ENCODE measurements at regions not wholly inside any gene's neighbourhood (a gene's known extent, or its start where the extent isn't known, plus 50 kb on each side); places are given as distances from the start of the nearest gene placed in this dataset.

DNA sequence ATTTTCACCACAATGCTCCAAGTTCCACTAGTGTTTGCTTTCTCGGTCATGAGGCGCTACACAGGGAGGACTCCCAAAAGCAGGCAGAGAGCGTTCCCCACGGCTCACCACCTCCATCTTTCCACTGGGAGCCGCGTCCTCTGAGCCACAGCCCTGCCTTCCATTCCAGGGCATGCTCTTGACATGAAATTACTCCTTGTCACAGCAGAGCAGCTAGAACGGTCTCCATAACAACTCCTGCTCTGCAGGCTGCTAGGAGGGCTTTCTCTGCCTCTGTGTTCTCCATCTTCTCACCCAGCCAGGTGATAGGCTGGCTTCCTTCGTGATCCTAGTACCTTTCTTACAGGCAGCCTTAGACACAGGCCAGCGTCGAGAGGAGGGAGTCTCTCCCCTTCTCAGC lies 171.8 kb upstream of the UBL3 start:
- no peaks in the 10 kb centered on the region for H3K4me1 ChIP-seq (ENCODE audit: control insufficient read depth, insufficient read depth, low read length, poor library complexity, severe bottlenecking)
- Mint-ChIP-seq H3K27ac (peak overlapping the region in 1 of 3 donors; percentile 2), H3K27me3 (no peaks in the 10 kb centered on the region), H3K4me3 (no peak overlapping the region), H3K9me3 (peaks cover 0 to 4% (median 0%) of the 10 kb centered on the region in 7 donors), H3K36me3 (no peaks in the 10 kb centered on the region), H3K4me1 (no peaks in the 10 kb centered on the region)
- H3K27me3 ChIP-seq (ENCODE audit: control insufficient read depth, insufficient read depth, low read length): no peaks in the 10 kb centered on the region
- no peaks in the 10 kb centered on the region for H3K36me3 ChIP-seq (ENCODE audit: control insufficient read depth, insufficient read depth, low read length)
- DNase-seq: no peak
- H3K9me3 ChIP-seq (ENCODE audit: control insufficient read depth in 2 of 2, low read length in 2 of 2): no peaks in the 10 kb centered on the region
- H3K27ac ChIP-seq (ENCODE audit: insufficient read depth, low read length, poor library complexity, severe bottlenecking): no peak overlapping the region
- no peak overlapping the region for H3K4me3 ChIP-seq (ENCODE audit: low read depth, low read length)
- ATAC-seq (ENCODE audit: low read depth in 2 of 2): no peak

GRCh38 chr13:30021611-30022010 lies 171.2 kb upstream of the UBL3 start:
- H3K9me3 ChIP-seq (ENCODE audit: control insufficient read depth in 2 of 2, low read length in 2 of 2): no peaks in the 10 kb centered on the region
- Mint-ChIP-seq H3K4me3 (no peak overlapping the region), H3K9me3 (peaks cover 0 to 4% (median 0%) of the 10 kb centered on the region in 7 donors), H3K36me3 (no peaks in the 10 kb centered on the region), H3K4me1 (no peaks in the 10 kb centered on the region), H3K27ac (no peak overlapping the region), H3K27me3 (no peaks in the 10 kb centered on the region)
- no peaks in the 10 kb centered on the region for H3K36me3 ChIP-seq (ENCODE audit: control insufficient read depth, insufficient read depth, low read length)
- DNase-seq: no peak
- H3K27me3 ChIP-seq (ENCODE audit: control insufficient read depth, insufficient read depth, low read length): no peaks in the 10 kb centered on the region
- no peaks in the 10 kb centered on the region for H3K4me1 ChIP-seq (ENCODE audit: control insufficient read depth, insufficient read depth, low read length, poor library complexity, severe bottlenecking)
- no peak overlapping the region for H3K27ac ChIP-seq (ENCODE audit: insufficient read depth, low read length, poor library complexity, severe bottlenecking)
- H3K4me3 ChIP-seq (ENCODE audit: low read depth, low read length): no peak overlapping the region
- no peak for ATAC-seq (ENCODE audit: low read depth in 2 of 2)

DNA sequence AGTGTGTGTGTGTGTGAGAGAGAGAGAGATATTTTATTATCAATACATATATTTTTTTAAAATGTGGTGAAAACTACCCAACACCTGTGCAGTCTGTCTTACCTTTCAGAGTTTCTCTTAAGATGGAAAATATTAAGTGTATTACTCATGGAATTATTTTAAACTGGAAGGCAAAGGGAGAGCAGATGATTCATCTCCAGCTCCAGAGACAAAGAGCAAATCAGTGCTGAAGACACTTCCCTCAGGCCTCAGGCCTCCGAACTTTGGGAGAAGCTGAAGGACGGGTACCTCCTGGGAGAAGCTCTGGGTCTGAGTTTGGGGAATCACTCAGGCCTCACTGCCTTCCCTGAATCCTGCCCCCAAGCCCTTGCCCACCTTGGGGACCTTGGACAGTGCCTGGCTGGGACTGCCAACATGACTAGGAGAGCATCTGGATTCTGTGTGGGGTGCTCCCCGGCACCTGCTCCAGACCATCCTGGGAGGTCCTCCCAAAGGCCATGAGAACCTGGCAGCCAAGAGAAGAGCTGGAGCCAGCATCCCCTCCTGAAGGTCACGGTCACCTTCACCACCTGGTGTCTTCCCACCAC lies 170.4 kb upstream of the UBL3 start:
- H3K4me1 ChIP-seq (ENCODE audit: control insufficient read depth, insufficient read depth, low read length, poor library complexity, severe bottlenecking): no peaks in the 10 kb centered on the region
- H3K36me3 Mint-ChIP-seq: no peaks in the 10 kb centered on the region
- ATAC-seq (ENCODE audit: low read depth in 2 of 2): no peak
- H3K27ac Mint-ChIP-seq: peak overlapping the region in 1 of 3 donors; percentile 17
- no peaks in the 10 kb centered on the region for H3K27me3 Mint-ChIP-seq
- H3K27ac ChIP-seq (ENCODE audit: insufficient read depth, low read length, poor library complexity, severe bottlenecking): no peak overlapping the region
- no peak for DNase-seq
- no peaks in the 10 kb centered on the region for H3K36me3 ChIP-seq (ENCODE audit: control insufficient read depth, insufficient read depth, low read length)
- H3K4me3 Mint-ChIP-seq: no peak overlapping the region
- no peaks in the 10 kb centered on the region for H3K9me3 ChIP-seq (ENCODE audit: control insufficient read depth in 2 of 2, low read length in 2 of 2)
- no peak overlapping the region for H3K4me3 ChIP-seq (ENCODE audit: low read depth, low read length)
- peaks cover 0 to 2% (median 0%) of the 10 kb centered on the region in 7 donors for H3K9me3 Mint-ChIP-seq
- peaks cover 2% of the 10 kb centered on the region for H3K27me3 ChIP-seq (ENCODE audit: control insufficient read depth, insufficient read depth, low read length)
- H3K4me1 Mint-ChIP-seq: no peaks in the 10 kb centered on the region

GRCh38 chr13:30019648-30020626 lies 169.5 kb upstream of the UBL3 start:
- Mint-ChIP-seq H3K36me3 (no peaks in the 10 kb centered on the region), H3K9me3 (peaks cover 0 to 2% (median 0%) of the 10 kb centered on the region in 7 donors)

DNA sequence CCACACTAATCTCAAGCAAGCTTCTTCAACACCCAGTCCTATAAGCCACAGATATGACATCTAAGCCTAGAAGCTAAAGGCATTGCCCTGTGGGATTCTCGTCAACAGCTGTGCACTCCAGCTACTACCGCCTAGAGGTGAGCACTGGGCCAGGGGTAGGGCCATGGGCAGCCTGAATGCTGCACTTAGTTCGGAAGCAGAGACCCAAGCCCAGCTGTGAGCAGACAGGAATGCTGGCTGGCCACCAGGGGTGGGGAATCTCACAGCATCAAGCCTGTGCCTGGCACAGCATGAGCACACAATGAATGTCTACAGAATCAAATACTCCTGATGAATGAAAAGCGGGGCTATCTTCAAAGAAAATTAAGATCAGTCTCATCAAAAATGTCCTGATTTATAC lies 167.5 kb upstream of the UBL3 start:
- Mint-ChIP-seq H3K9me3 (peaks cover 0 to 2% (median 0%) of the 10 kb centered on the region in 7 donors), H3K4me1 (peaks cover 0 to 10% (median 0%) of the 10 kb centered on the region in 4 donors), H3K36me3 (no peaks in the 10 kb centered on the region), H3K27me3 (peaks cover 10% of the 10 kb centered on the region), H3K4me3 (no peak overlapping the region), H3K27ac (no peak overlapping the region)
- DNase-seq (no peak), ATAC-seq (ENCODE audit: low read depth in 2 of 2) (no peak)
- Histone ChIP-seq H3K9me3 (ENCODE audit: control insufficient read depth in 2 of 2, low read length in 2 of 2) (no peaks in the 10 kb centered on the region), H3K36me3 (ENCODE audit: control insufficient read depth, insufficient read depth, low read length) (no peaks in the 10 kb centered on the region), H3K4me1 (ENCODE audit: control insufficient read depth, insufficient read depth, low read length, poor library complexity, severe bottlenecking) (no peaks in the 10 kb centered on the region), H3K27me3 (ENCODE audit: control insufficient read depth, insufficient read depth, low read length) (peaks cover 4% of the 10 kb centered on the region), H3K4me3 (ENCODE audit: low read depth, low read length) (no peak overlapping the region), H3K27ac (ENCODE audit: insufficient read depth, low read length, poor library complexity, severe bottlenecking) (no peak overlapping the region)

More at GRCh38 chr13:30019648-30020626, 169.5 kb upstream of the UBL3 start:
- ATAC-seq (ENCODE audit: low read depth in 2 of 2) (no peak), DNase-seq (no peak)
- Histone ChIP-seq H3K27ac (ENCODE audit: insufficient read depth, low read length, poor library complexity, severe bottlenecking) (no peak overlapping the region), H3K4me1 (ENCODE audit: control insufficient read depth, insufficient read depth, low read length, poor library complexity, severe bottlenecking) (no peaks in the 10 kb centered on the region), H3K27me3 (ENCODE audit: control insufficient read depth, insufficient read depth, low read length) (peaks cover 2% of the 10 kb centered on the region), H3K36me3 (ENCODE audit: control insufficient read depth, insufficient read depth, low read length) (no peaks in the 10 kb centered on the region), H3K9me3 (ENCODE audit: control insufficient read depth in 2 of 2, low read length in 2 of 2) (no peaks in the 10 kb centered on the region), H3K4me3 (ENCODE audit: low read depth, low read length) (no peak overlapping the region)
- Mint-ChIP-seq H3K27ac (peak overlapping the region in 1 of 3 donors; percentile 12), H3K4me1 (peaks cover 0 to under 1% (median 0%) of the 10 kb centered on the region in 4 donors), H3K27me3 (peaks cover 1% of the 10 kb centered on the region), H3K4me3 (no peak overlapping the region)

- Mint-ChIP-seq H3K27me3 (peaks cover 10% of the 10 kb centered on the region), H3K4me1 (peaks cover 0 to 10% (median 0%) of the 10 kb centered on the region in 4 donors), H3K36me3 (no peaks in the 10 kb centered on the region), H3K27ac (peak overlapping the region in 1 of 3 donors; percentile 74), H3K9me3 (peaks cover 0 to 2% (median 0%) of the 10 kb centered on the region in 7 donors), H3K4me3 (no peak overlapping the region)
- Histone ChIP-seq H3K36me3 (ENCODE audit: control insufficient read depth, insufficient read depth, low read length) (no peaks in the 10 kb centered on the region), H3K4me3 (ENCODE audit: low read depth, low read length) (no peak overlapping the region), H3K9me3 (ENCODE audit: control insufficient read depth in 2 of 2, low read length in 2 of 2) (no peaks in the 10 kb centered on the region), H3K27ac (ENCODE audit: insufficient read depth, low read length, poor library complexity, severe bottlenecking) (no peak overlapping the region), H3K27me3 (ENCODE audit: control insufficient read depth, insufficient read depth, low read length) (peaks cover 4% of the 10 kb centered on the region), H3K4me1 (ENCODE audit: control insufficient read depth, insufficient read depth, low read length, poor library complexity, severe bottlenecking) (no peaks in the 10 kb centered on the region)
- DNase-seq (no peak), ATAC-seq (ENCODE audit: low read depth in 2 of 2) (no peak)
Observed at GRCh38 chr13:30016398-30016797, 166.0 kb upstream of the UBL3 start.

DNA sequence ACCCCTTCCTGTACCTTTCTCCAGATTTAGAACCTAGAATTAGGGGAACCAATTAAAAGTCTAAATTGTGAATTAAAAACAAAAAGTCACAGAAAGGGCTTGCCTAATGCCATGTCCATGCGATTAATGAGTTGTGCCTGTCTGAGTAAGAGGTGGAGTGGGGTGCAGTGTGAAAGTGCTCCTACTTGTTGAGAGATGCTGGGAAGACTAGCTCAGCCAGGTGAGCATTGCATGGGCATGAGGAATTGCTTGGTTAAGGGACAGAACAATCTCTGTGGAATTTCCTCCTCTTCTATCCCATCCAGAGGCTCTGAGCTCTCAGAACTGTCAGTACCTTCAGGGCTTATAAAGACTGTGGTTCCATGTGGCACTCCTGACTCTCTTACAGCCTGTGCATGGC lies 159.0 kb upstream of the UBL3 start:
- peaks cover 0 to 5% (median 0%) of the 10 kb centered on the region in 7 donors for H3K9me3 Mint-ChIP-seq
- DNase-seq (no peak), ATAC-seq (ENCODE audit: low read depth in 2 of 2) (no peak)
- no peak overlapping the region for H3K4me3 Mint-ChIP-seq
- H3K27ac ChIP-seq (ENCODE audit: insufficient read depth, low read length, poor library complexity, severe bottlenecking): no peak overlapping the region
- H3K4me1 Mint-ChIP-seq: peaks cover 10 to 22% (median 19%) of the 10 kb centered on the region in 4 donors
- H3K27me3 Mint-ChIP-seq: peaks cover 20% of the 10 kb centered on the region
- H3K36me3 Mint-ChIP-seq: peaks cover 3% of the 10 kb centered on the region
- no peaks in the 10 kb centered on the region for H3K36me3 ChIP-seq (ENCODE audit: control insufficient read depth, insufficient read depth, low read length)
- no peaks in the 10 kb centered on the region for H3K9me3 ChIP-seq (ENCODE audit: control insufficient read depth in 2 of 2, low read length in 2 of 2)
- H3K27ac Mint-ChIP-seq: no peak overlapping the region
- H3K4me3 ChIP-seq (ENCODE audit: low read depth, low read length): no peak overlapping the region
- H3K4me1 ChIP-seq (ENCODE audit: control insufficient read depth, insufficient read depth, low read length, poor library complexity, severe bottlenecking): no peaks in the 10 kb centered on the region
- peaks cover 7% of the 10 kb centered on the region for H3K27me3 ChIP-seq (ENCODE audit: control insufficient read depth, insufficient read depth, low read length)

Data from CD4-positive, CD25-positive, alpha-beta regulatory T cell (primary cell).